ENCODE measurements at regions not wholly inside any gene's neighbourhood (a gene's known extent, or its start where the extent isn't known, plus 50 kb on each side); places are given as distances from the start of the nearest gene placed in this dataset.
A peak's percentile ranks its signal among the peaks of the same experiment; 100 is the strongest.
"Not testable (repeated sequence)": the region's sequence is repeated elsewhere in the genome, so short reads cannot be mapped to it uniquely, and the experiment has no call there.

- DNase-seq (ENCODE audit: low read depth, low spot score); in situ Hi-C loops (cut with HindIII; ENCODE audit: low pct_unique_long_range_greater_than_20kb, low sequenced_read_pairs): not testable (repeated sequence)
These were observed 121.4 kb upstream of the KIF5B start for GRCh38 chr10:32177594-32177993.

DNA sequence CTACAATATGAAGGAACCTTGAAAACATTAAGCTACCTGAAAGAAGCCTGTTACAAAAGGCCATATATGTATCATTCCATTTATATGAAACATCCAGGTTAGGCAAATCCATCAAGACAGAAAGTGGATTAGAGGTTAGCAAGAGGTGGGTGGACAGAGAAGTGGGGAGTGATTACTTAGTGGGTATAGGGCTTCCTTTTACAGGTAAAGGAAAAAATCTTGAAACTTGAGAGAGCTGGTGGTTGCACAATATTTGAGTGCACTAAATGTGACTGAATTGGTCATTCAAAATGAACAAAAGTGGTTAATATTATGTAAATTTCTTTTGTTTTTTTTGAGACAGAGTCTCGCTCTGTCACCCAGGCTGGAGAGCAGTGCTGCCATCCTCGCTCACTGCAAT, 119.4 kb upstream of the KIF5B start:
- DNase-seq (ENCODE audit: low read depth, low spot score), result no peak
- in situ Hi-C loops (cut with HindIII; ENCODE audit: low pct_unique_long_range_greater_than_20kb, low sequenced_read_pairs), result no loop called here

- no peak for DNase-seq (ENCODE audit: low read depth, low spot score)
- in situ Hi-C loops (cut with HindIII; ENCODE audit: low pct_unique_long_range_greater_than_20kb, low sequenced_read_pairs), result no loop called here
These were observed 118.2 kb upstream of the KIF5B start for GRCh38 chr10:32174349-32174893.

DNA sequence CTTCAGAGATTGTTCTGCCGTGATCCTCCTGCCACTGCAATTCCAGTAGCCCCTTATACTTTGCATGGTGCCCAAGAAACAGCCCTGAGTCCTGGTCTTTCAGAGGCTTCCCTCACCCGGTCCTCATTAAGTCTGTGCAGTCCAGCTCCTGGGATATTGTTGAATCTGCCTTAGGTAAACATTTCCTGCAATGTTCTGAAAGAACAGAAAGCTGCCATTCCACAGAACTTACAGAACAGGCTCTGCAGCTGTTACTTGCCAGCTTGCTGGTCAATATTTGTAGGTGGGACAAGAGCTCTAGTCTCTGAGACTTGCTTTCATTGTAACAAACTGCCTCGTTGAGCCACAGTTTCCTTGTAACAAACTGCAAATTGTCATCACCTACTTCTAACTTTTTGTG, 115.0 kb upstream of the KIF5B start:
- DNase-seq (ENCODE audit: low read depth, low spot score), result no peak
- in situ Hi-C loops (cut with HindIII; ENCODE audit: low pct_unique_long_range_greater_than_20kb, low sequenced_read_pairs), result no loop called here

- in situ Hi-C loops (cut with HindIII; ENCODE audit: low pct_unique_long_range_greater_than_20kb, low sequenced_read_pairs), result no loop called here
- no peak for DNase-seq (ENCODE audit: low read depth, low spot score)
These were observed 113.3 kb upstream of the KIF5B start for GRCh38 chr10:32169556-32169955.

GRCh38 chr10:32167450-32167849, 111.2 kb upstream of the KIF5B start:
- DNase-seq (ENCODE audit: low read depth, low spot score), result no peak
- in situ Hi-C loops (cut with HindIII; ENCODE audit: low pct_unique_long_range_greater_than_20kb, low sequenced_read_pairs), result no loop called here

GRCh38 chr10:32166365-32166764, 110.1 kb upstream of the KIF5B start:
- in situ Hi-C loops (cut with HindIII; ENCODE audit: low pct_unique_long_range_greater_than_20kb, low sequenced_read_pairs), result no loop called here

DNA sequence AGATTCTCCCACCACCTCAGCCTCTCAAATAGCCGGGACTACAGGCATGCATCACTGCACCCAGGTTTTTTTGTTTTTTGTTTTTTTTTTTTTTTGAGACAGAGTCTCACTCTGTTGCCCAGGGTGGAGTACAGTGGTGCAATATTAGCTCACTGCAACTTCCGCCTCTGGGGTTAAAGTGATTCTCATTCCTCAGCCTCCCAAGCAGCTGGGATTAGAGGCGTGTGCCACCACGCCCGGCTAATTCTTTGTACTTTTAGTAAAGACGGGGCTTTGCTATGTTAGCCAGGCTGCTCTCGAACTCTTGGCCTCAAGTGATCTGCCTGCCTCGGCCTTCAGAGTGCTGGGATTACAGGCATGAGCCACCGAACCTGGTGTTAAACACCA, 107.5 kb upstream of the KIF5B start:
- no peak for DNase-seq (ENCODE audit: low read depth, low spot score)
- in situ Hi-C loops (cut with HindIII; ENCODE audit: low pct_unique_long_range_greater_than_20kb, low sequenced_read_pairs), result no loop called here

More at GRCh38 chr10:32166365-32166764, 110.1 kb upstream of the KIF5B start:
- DNase-seq (ENCODE audit: low read depth, low spot score), result no peak

DNA sequence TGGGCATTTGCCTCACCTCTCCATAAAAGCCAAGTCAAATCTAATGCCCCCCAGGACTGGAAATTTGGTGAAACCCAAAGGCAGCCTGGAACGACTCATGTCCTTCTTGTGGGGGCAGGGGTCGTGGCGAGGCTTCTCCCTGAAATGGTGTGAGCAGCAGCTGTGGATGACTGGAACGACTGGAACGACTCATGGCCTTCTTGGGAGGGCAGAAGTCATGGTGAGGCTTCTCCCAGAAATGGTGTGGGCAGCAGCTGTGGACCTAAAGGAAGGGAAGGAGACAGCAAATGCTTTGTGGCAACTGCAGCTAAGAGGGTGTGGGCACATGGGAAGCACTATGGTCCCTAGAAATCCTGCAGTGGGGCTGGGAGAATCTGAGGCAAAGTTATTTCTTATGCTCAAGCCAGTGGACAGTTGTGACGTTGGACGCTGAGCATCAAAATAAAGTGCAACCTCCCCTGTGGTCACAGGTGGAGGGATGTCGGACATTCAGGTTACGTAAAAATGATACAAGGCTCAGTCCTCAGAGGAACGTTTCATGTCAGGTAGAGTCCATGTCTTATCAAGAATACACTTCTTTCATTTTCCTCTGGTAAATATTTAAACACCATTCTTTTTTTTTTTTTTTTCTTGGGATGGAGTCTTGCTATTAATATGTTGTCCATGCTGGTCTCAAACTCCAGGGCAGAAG, 107.0 kb upstream of the KIF5B start:
- no peak for DNase-seq (ENCODE audit: low read depth, low spot score)
- in situ Hi-C loops (cut with HindIII; ENCODE audit: low pct_unique_long_range_greater_than_20kb, low sequenced_read_pairs), result no loop called here

GRCh38 chr10:32161586-32161985, 105.4 kb upstream of the KIF5B start:
- DNase-seq (ENCODE audit: low read depth, low spot score), result no peak
- in situ Hi-C loops (cut with HindIII; ENCODE audit: low pct_unique_long_range_greater_than_20kb, low sequenced_read_pairs), result no loop called here

- no peak for DNase-seq (ENCODE audit: low read depth, low spot score)
- in situ Hi-C loops (cut with HindIII; ENCODE audit: low pct_unique_long_range_greater_than_20kb, low sequenced_read_pairs), result no loop called here
These were observed 104.6 kb upstream of the KIF5B start for GRCh38 chr10:32160864-32161263.

DNA sequence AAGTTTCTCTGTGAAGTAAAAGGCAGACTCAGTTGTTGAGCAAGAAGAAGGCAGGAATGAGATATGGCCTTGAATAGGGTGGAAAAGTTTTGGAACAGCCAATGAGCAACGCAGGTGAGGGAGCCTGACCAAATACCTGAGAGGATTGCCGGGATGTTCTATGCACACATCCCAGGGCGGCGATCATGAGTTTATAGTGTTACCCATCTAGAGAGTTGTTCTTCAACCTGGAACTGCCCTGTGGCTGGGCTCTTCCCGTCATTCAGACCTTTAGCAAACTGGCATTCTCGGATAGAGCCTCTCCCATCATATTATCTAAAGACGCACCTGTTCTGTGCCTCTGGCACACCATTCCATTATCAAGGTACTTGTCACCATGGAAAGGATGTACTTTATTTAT, 103.0 kb upstream of the KIF5B start:
- no peak for DNase-seq (ENCODE audit: low read depth, low spot score)
- in situ Hi-C loops (cut with HindIII; ENCODE audit: low pct_unique_long_range_greater_than_20kb, low sequenced_read_pairs), result no loop called here

- no peak for DNase-seq (ENCODE audit: low read depth, low spot score)
- in situ Hi-C loops (cut with HindIII; ENCODE audit: low pct_unique_long_range_greater_than_20kb, low sequenced_read_pairs), result no loop called here
These were observed 99.8 kb upstream of the KIF5B start for GRCh38 chr10:32156031-32156495.

GRCh38 chr10:32155075-32155516, 98.9 kb upstream of the KIF5B start:
- DNase-seq (ENCODE audit: low read depth, low spot score), result no peak
- in situ Hi-C loops (cut with HindIII; ENCODE audit: low pct_unique_long_range_greater_than_20kb, low sequenced_read_pairs), result no loop called here

DNA sequence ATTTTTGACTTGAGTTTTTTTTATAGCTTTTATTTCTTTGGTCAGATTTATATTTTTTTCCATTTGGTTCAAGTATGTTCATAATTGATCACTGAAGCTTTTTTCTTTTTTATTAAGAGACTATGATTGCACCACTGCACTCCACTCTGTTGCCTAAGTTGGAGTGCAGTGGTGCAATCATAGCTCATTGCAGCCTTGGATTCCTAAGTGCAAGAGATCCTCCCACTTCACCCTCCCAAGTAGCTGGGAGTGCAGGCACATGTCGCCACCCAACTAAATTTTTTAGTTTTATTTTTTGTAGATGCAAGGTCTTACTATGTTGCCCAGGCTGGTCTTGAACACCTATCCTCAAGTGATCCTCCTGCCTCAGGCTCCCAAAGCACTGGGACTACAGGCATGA, 97.7 kb upstream of the KIF5B start:
- in situ Hi-C loops (cut with HindIII; ENCODE audit: low pct_unique_long_range_greater_than_20kb, low sequenced_read_pairs), result no loop called here

DNA sequence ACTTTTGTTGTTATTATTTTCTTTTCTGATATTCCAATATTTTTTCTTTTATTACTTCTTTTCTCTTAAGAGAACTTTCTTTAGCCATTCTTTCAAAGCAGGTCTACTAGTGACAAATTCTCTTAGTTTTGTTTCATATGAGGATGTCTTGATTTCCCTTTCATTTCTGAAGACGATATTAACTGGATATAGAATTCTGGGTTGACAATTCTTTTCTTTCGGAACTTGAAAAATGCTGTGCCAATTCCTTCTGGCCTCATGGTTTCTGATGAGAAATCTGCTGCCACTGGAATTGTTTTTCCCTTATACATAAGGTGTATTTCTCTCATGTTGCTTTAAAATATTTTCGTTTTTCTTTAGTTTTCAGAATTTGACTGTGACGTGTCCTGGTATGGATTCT, 97.0 kb upstream of the KIF5B start:
- no peak for DNase-seq (ENCODE audit: low read depth, low spot score)
- in situ Hi-C loops (cut with HindIII; ENCODE audit: low pct_unique_long_range_greater_than_20kb, low sequenced_read_pairs), result no loop called here

More for the DNA sequence above, 97.7 kb upstream of the KIF5B start:
- DNase-seq (ENCODE audit: low read depth, low spot score), result no peak

DNA sequence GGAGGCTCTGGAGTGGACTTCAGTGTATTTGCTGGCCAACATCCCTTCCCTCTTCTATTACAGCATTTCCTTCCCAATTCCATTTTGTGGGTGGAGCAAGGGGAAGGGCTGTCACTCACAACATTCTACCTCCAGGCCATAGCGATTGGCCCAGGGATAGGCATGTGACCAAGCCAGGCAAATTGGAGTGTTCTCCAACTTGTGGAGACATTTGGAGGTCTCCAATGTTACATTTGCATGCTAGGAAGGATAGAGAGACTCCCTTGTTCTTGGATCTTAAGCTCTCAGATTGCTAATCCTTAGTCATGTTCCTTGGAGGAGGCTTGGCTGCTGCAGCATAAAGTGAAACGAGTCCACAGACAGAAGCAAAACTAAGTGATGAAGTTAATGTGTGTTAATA, 95.6 kb upstream of the KIF5B start:
- DNase-seq (ENCODE audit: low read depth, low spot score), result peak; percentile 3
- in situ Hi-C loops (cut with HindIII; ENCODE audit: low pct_unique_long_range_greater_than_20kb, low sequenced_read_pairs), result no loop called here

DNA sequence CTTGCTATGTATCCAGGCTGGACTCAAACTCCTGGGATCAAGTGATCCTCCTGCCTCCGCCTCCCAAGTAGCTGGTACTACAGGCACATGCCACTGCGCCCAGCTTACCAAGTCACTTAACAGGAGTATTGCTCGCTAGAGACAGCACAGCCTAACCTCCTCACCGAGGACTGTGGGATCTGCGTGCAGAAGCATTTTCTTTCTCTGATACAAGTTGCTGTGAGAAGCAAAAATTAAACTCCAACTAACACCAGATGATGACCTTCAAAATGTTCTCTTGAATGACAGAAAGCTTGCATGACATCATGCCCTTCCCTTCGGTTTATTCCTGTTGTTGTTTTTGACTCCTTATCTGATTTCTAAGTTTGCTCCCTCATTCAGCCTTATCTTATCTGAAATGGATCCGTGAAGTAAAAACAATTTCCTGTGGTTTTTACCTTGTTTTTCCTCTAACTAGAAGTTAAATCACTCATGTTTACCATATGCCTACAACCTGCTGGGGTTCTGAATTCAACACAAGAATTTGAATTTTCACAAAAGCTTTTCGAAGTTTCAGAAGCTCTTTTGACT, 94.4 kb upstream of the KIF5B start:
- DNase-seq (ENCODE audit: low read depth, low spot score), result no peak
- in situ Hi-C loops (cut with HindIII; ENCODE audit: low pct_unique_long_range_greater_than_20kb, low sequenced_read_pairs), result no loop called here

DNA sequence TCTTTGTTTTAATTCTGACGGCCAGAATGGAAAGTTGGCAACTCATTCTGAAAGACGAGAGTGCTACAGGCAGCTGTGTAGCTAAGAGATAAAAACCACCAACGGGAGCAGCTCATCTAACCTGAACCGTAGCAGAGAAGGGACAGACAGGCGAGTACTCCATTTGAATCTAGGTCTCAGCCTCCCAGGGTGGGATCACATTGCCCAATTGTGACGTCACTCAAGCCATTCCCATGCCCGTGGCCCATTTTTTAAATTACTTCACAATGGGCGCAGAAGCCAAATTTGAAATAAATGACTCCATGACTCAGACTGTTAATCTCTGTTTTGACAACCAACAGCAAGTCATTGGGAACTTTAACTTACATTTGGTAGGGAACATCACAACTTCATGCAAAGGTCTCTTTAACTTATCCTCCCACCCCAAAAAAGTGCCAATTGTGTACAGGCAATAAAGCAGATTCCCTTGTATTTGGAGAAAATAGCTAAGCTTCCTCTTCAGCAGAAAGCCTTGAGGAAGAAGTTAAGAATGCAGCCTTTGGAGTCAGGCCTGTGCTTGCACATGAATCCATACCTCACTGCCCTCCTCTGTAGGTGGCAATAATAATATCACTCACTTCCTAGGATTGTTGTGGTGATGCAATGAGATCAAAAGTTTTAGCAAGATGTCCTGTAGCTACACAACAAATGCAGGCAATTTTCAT, 93.2 kb upstream of the KIF5B start:
- in situ Hi-C loops (cut with HindIII; ENCODE audit: low pct_unique_long_range_greater_than_20kb, low sequenced_read_pairs), result no loop called here
- no peak for DNase-seq (ENCODE audit: low read depth, low spot score)

Measured in SK-MEL-5 (cell line).